ENCODE measurements at regions not wholly inside any gene's neighbourhood (a gene's known extent, or its start where the extent isn't known, plus 50 kb on each side); places are given as distances from the start of the nearest gene placed in this dataset.

DNA sequence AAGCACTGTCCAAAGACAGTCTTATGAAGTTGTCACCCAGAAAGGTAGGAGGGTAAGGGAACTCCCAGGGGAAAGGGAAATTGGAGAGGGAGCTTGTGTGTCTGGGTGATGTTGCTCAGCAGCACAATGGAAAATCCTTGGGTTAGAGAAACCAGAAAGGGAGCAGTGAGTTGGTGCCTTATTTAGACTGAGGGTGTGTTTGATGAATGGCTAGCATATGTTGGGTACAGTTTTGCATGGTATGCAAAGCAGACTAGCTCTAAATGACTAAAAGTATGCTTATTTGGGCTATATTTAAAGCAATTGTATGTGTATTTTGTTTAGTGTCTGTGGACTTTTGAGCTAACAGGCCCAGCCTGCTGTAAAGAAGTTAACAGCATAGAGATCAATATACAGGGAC lies 2884.6 kb upstream of the PCDH20 start:
- no TSS peak for BruUV-seq (replicated peaks)
- H3K4me3 ChIP-seq (replicated peaks in 1 of 3; ENCODE audit: insufficient read depth in 1 of 3, low read depth in 1 of 3, low read length in 3 of 3): no peak overlapping the region
- no peaks in the 10 kb centered on the region for H3K9me3 ChIP-seq (replicated peaks; ENCODE audit: control insufficient read depth, insufficient read depth, low read length)
- DNase-seq (ENCODE audit: low read depth, low spot score) (no peak), FAIRE-seq (no peak)
- no peak overlapping the region for H2AFZ ChIP-seq (ENCODE audit: low read depth, low read length)
- no peaks in the 10 kb centered on the region for H3K27me3 ChIP-seq (ENCODE audit: control insufficient read depth in 2 of 2, insufficient read depth in 2 of 2, low read length in 2 of 2)
- no peak overlapping the region for H3K9ac ChIP-seq (replicated peaks; ENCODE audit: extremely low read depth, insufficient read depth, low read length)
- no peaks in the 10 kb centered on the region for H4K20me1 ChIP-seq (replicated peaks; ENCODE audit: control insufficient read depth, extremely low read depth, insufficient read depth, low read length)
- H3K27ac ChIP-seq (ENCODE audit: insufficient read depth, low read depth, low read length): no peak overlapping the region
- dilution Hi-C loops (cut with MboI; ENCODE audit: extremely low pct_ligation_motif_present, low sequenced_read_pairs) (no loop called here), intact Hi-C loops (cut with micrococcal nuclease) (no loop called here)
- H3K36me3 ChIP-seq (ENCODE audit: control insufficient read depth in 2 of 2, extremely low read depth in 1 of 2, insufficient read depth in 2 of 2, low read length in 2 of 2): no peaks in the 10 kb centered on the region
- no peaks in the 10 kb centered on the region for H3K4me1 ChIP-seq (ENCODE audit: control insufficient read depth, extremely low read depth, insufficient read depth, low read length)
- no peaks in the 10 kb centered on the region for H3K9me1 ChIP-seq (replicated peaks; ENCODE audit: control insufficient read depth, extremely low read depth, insufficient read depth, low read length)
- ChIA-PET CTCF (interaction anchor here (1.4 kb wide), 1 partner anchor 10 kb away, joined by 5 read pairs; no protein-coding TSS in a partner anchor), POLR2A (no interaction called here)
- no peak for TF ChIP-seq JUN (IDR thresholded peaks at IDR 0.05; ENCODE audit: borderline replicate concordance, insufficient read depth, insufficient read length, low read depth)
- no peak for TF ChIP-seq FOS (IDR thresholded peaks at IDR 0.05; ENCODE audit: borderline replicate concordance, insufficient read depth, low read length)
- no peak for TF ChIP-seq POLR2AphosphoS5 (IDR thresholded peaks at IDR 0.05; ENCODE audit: insufficient read depth, low read depth, low read length)
- no peak for TF ChIP-seq EZH2 (IDR thresholded peaks at IDR 0.05; ENCODE audit: borderline replicate concordance, low read depth, low read length, severe bottlenecking)
- TF ChIP-seq POLR2A (IDR thresholded peaks at IDR 0.05; ENCODE audit: low read depth, low read length): no peak
- TF ChIP-seq, protein P1, sequence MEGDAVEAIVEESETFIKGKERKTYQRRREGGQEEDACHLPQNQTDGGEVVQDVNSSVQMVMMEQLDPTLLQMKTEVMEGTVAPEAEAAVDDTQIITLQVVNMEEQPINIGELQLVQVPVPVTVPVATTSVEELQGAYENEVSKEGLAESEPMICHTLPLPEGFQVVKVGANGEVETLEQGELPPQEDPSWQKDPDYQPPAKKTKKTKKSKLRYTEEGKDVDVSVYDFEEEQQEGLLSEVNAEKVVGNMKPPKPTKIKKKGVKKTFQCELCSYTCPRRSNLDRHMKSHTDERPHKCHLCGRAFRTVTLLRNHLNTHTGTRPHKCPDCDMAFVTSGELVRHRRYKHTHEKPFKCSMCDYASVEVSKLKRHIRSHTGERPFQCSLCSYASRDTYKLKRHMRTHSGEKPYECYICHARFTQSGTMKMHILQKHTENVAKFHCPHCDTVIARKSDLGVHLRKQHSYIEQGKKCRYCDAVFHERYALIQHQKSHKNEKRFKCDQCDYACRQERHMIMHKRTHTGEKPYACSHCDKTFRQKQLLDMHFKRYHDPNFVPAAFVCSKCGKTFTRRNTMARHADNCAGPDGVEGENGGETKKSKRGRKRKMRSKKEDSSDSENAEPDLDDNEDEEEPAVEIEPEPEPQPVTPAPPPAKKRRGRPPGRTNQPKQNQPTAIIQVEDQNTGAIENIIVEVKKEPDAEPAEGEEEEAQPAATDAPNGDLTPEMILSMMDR (IDR thresholded peaks at IDR 0.05; ENCODE audit: extremely low read depth in 1 of 2, insufficient read depth in 1 of 2, low read depth in 1 of 2, low read length in 2 of 2): no peak
- TF ChIP-seq MYC (IDR thresholded peaks at IDR 0.05; ENCODE audit: low read depth, low read length): no peak
- TF ChIP-seq GATA2 (IDR thresholded peaks at IDR 0.05; ENCODE audit: insufficient read depth, insufficient read length, low read depth, low read length): no peak
- no peak for TF ChIP-seq MAX (IDR thresholded peaks at IDR 0.05; ENCODE audit: insufficient read depth, insufficient read length)
- no peak overlapping the region for H3K4me2 ChIP-seq (ENCODE audit: insufficient read depth, low read length)
- no peaks in the 10 kb centered on the region for H3K79me2 ChIP-seq (ENCODE audit: control insufficient read depth, insufficient read depth, low read length)

All from endothelial cell of umbilical vein (primary cell).